ENCODE measurements at regions not wholly inside any gene's neighbourhood (a gene's known extent, or its start where the extent isn't known, plus 50 kb on each side); places are given as distances from the start of the nearest gene placed in this dataset.

- ATAC-seq (no peak), DNase-seq (ENCODE audit: low spot score) (no peak)
- no peaks in the 10 kb centered on the region for H3K27me3 ChIP-seq (ENCODE audit: insufficient read depth)
- H3K4me2 ChIP-seq, result no peak overlapping the region
- H3K9me2 ChIP-seq (ENCODE audit: insufficient read depth), result no peaks in the 10 kb centered on the region
- H3K4me1 ChIP-seq (ENCODE audit: insufficient read depth), result no peaks in the 10 kb centered on the region
- H2AFZ ChIP-seq, result peak overlapping the region; percentile 32; the same call in 1 of the 2 replicates
- no peaks in the 10 kb centered on the region for H3K9me3 Mint-ChIP-seq
- H3K4me3 ChIP-seq, result no peak overlapping the region
- no peak for TF ChIP-seq ZNF331 (CRISPR knock-in tag; IDR thresholded peaks at IDR 0.05; ENCODE audit: low read depth)
- no peak for TF ChIP-seq ZNF462 (CRISPR knock-in tag; IDR thresholded peaks at IDR 0.05)
- TF ChIP-seq ETS1 (IDR thresholded peaks at IDR 0.05), result no peak
- TF ChIP-seq POLR2AphosphoS5 (IDR thresholded peaks at IDR 0.05; ENCODE audit: low read depth), result no peak
- no peak for TF ChIP-seq REST (IDR thresholded peaks at IDR 0.05; ENCODE audit: unreplicated experiment)
- no peak for TF ChIP-seq EZH2 (IDR thresholded peaks at IDR 0.05; ENCODE audit: low read depth, unreplicated experiment)
- TF ChIP-seq JUNB (IDR thresholded peaks at IDR 0.05; ENCODE audit: unreplicated experiment), result no peak
- no peak for TF ChIP-seq EZH2phosphoT487 (IDR thresholded peaks at IDR 0.05; ENCODE audit: unreplicated experiment)
- TF ChIP-seq ZNF114 (CRISPR knock-in tag; IDR thresholded peaks at IDR 0.05), result no peak
- no peaks in the 10 kb centered on the region for H4K20me1 ChIP-seq (replicated peaks; ENCODE audit: insufficient read depth)
- no peaks in the 10 kb centered on the region for H3F3A ChIP-seq (replicated peaks; ENCODE audit: low read depth)
- peaks cover 6% of the 10 kb centered on the region for H3K27me3 Mint-ChIP-seq (ENCODE audit: insufficient read depth, low read depth, poor library complexity)
- H3K79me2 ChIP-seq (replicated peaks; ENCODE audit: insufficient read depth), result no peaks in the 10 kb centered on the region
- no peaks in the 10 kb centered on the region for H3K36me3 Mint-ChIP-seq (ENCODE audit: low read depth)
- H3K4me3 Mint-ChIP-seq, result no peak overlapping the region
- H3K27ac Mint-ChIP-seq, result no peak overlapping the region
- H3K36me3 ChIP-seq (ENCODE audit: insufficient read depth), result no peaks in the 10 kb centered on the region
- H3K4me1 Mint-ChIP-seq, result no peaks in the 10 kb centered on the region
- H3K27ac ChIP-seq (ENCODE audit: low read depth), result no peak overlapping the region
Observed at GRCh38 chr2:14761118-14761517, 128.6 kb downstream of the LRATD1 start.

Measured in GM23338 (cell line).